Stomach (tissue), 8 donors: ENCODE measurements at regions not wholly inside any gene's neighbourhood (a gene's known extent, or its start where the extent isn't known, plus 50 kb on each side); places are given as distances from the start of the nearest gene placed in this dataset.
A peak's percentile ranks its signal among the peaks of the same experiment; 100 is the strongest.

Experiments
- DNase-seq, 2 donors: peaks; one replicate each; pipeline versions ENCODE4 v3.0.0 to v3.0.0-alpha.2; 2013 to 2019
- H3K27ac ChIP-seq, 5 donors: fragments of 200-600 bp in 4 of 5; sonication (generic) in 4 of 5; one replicate each; pipeline ENCODE4 v1.5.1; 2013 to 2019; ENCODE audit warnings: mild to moderate bottlenecking in 1 of 5, moderate library complexity in 1 of 5
- H3K27me3 ChIP-seq, 3 donors: fragments of 200-600 bp; sonication (generic); one replicate each; pipeline ENCODE4 v1.5.1; 2017 to 2019; ENCODE audit warnings: mixed run types in 1 of 3
- H3K36me3 ChIP-seq, 4 donors: fragments of 200-600 bp; sonication (generic); 1 replicate in 3 of 4; 2 replicates in 1 of 4; pipeline ENCODE4 v1.5.1; 2016 to 2019
- H3K4me1 ChIP-seq, 4 donors: fragments of 200-600 bp; sonication (generic); one replicate each; pipeline ENCODE4 v1.5.1; 2016 to 2019
- H3K4me3 ChIP-seq, 4 donors: fragments of 200-600 bp; sonication (generic) in 3 of 4; one replicate each; pipeline ENCODE4 v1.5.1; 2016 to 2019; ENCODE audit warnings: mild to moderate bottlenecking in 1 of 4
- H3K9me3 ChIP-seq, 4 donors: fragments of 200-600 bp; sonication (generic); one replicate each; pipeline ENCODE4 v1.5.1; 2016 to 2019
- EP300 ChIP-seq: sonication (generic); formaldehyde crosslinking; IDR thresholded peaks from one replicate; pipeline ENCODE4 v1.6.1; 2017; ENCODE audit warnings: antibody characterized with exemption
- POLR2A ChIP-seq, 4 donors: fragments of 450-650 bp; IDR thresholded peaks; one replicate each; pipeline ENCODE4 v1.6.1; 2016; ENCODE audit warnings: antibody characterized with exemption in 4 of 4, control low read depth in 2 of 4, mild to moderate bottlenecking in 1 of 4, moderate library complexity in 1 of 4
- POLR2AphosphoS5 ChIP-seq, 3 donors: sonication (generic); formaldehyde crosslinking; IDR thresholded peaks; one replicate each; pipeline ENCODE4 v1.6.1; 2016; ENCODE audit warnings: antibody characterized with exemption in 3 of 3
- WGBS, 5 donors: extraction: QIAGEN DNeasy Blood & Tissue Kit in 3 of 5; methylation state at CpG; one replicate each; pipeline versions ENCODE4 v1.1.5 to v1.1.7; 2013 to 2018; 5-methylcytosine and 5-hydroxymethylcytosine counted together
- intact Hi-C: fragments of 100-400 bp; cut with DNase I; formaldehyde crosslinking; loops from one replicate; pipeline ENCODE4 v1.15.1; 2023; ENCODE audit warnings: low total_unique reads
- TF ChIP-seq, protein P1 (sequence below), 7 experiments: fragments of 450-650 bp in 4 of 7; fragments of 200-600 bp in 3 of 7; sonication (generic) in 3 of 7; IDR thresholded peaks; one replicate each; pipeline ENCODE4 v1.5.1; 2016 to 2019; ENCODE audit warnings: antibody characterized with exemption in 7 of 7, control low read depth in 2 of 7, mild to moderate bottlenecking in 1 of 7
- donor health status: healthy with polysubstance abuse.
- donor health status: Bipolar disorder and iron deficiency.
- donor health status: healthy.

DNA sequence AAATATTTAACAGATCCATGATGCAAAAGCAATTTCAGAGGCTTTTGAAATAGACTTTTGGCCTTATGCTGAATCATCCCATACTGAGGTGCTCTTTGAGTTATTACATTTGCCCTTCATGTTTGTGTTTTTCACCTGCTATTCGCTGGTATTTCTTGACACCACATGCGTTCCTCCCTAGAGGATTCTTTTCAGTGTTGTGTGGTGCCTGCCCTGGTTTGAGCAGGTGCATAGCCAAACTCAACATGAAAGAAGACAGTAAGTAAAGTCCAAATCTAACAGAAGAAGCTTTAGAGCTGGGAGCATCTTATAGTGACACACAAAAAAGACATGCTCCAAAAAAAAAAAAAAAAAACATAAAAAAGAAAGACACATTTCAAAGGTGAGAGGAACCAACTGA, 796.3 kb downstream of the SEMA5A start:
- Histone ChIP-seq H3K4me1 (no peaks in the 10 kb centered on the region), H3K36me3 (no peaks in the 10 kb centered on the region), H3K27me3 (no peaks in the 10 kb centered on the region), H3K27ac (no peak overlapping the region), H3K9me3 (no peaks in the 10 kb centered on the region), H3K4me3 (no peak overlapping the region)
- 90 to 96% (median 93%) methylated on average over 2 of the region's 2 CpGs for WGBS, 5 donors
- no peak for DNase-seq
- TF ChIP-seq POLR2A (IDR thresholded peaks at IDR 0.05) (no peak), POLR2AphosphoS5 (IDR thresholded peaks at IDR 0.05) (no peak), EP300 (no peak)
- TF ChIP-seq, protein P1, sequence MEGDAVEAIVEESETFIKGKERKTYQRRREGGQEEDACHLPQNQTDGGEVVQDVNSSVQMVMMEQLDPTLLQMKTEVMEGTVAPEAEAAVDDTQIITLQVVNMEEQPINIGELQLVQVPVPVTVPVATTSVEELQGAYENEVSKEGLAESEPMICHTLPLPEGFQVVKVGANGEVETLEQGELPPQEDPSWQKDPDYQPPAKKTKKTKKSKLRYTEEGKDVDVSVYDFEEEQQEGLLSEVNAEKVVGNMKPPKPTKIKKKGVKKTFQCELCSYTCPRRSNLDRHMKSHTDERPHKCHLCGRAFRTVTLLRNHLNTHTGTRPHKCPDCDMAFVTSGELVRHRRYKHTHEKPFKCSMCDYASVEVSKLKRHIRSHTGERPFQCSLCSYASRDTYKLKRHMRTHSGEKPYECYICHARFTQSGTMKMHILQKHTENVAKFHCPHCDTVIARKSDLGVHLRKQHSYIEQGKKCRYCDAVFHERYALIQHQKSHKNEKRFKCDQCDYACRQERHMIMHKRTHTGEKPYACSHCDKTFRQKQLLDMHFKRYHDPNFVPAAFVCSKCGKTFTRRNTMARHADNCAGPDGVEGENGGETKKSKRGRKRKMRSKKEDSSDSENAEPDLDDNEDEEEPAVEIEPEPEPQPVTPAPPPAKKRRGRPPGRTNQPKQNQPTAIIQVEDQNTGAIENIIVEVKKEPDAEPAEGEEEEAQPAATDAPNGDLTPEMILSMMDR (IDR thresholded peaks at IDR 0.05) = no peak
- intact Hi-C loops = no loop called here

DNA sequence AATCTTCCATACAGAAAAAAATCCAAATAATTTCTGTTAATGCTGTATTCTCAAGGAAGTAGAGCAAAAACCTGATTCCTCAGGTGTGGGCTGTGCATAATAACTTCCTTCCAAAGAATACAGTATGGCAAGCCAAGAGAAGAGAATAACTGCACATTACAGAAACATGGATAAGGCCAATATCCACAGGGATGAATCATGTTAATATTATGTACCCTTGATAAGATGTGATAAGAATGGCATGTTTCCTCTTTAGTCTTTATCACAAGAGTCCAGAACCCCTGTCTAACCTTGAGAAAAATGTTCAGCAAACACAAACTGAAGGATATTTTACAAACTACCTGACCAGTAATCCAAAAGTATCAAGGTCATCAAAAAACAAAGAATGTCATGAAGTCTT, 795.8 kb downstream of the SEMA5A start:
- intact Hi-C loops = loop anchor here (10.0 kb wide), 1 partner anchor 455 kb away; no protein-coding TSS in a partner anchor
- TF ChIP-seq, protein P1 (IDR thresholded peaks at IDR 0.05) = no peak
- no peak for TF ChIP-seq POLR2AphosphoS5 (IDR thresholded peaks at IDR 0.05)
- TF ChIP-seq POLR2A (IDR thresholded peaks at IDR 0.05) = no peak
- no peak for TF ChIP-seq EP300
- Histone ChIP-seq H3K27ac (no peak overlapping the region), H3K27me3 (no peaks in the 10 kb centered on the region), H3K4me3 (no peak overlapping the region), H3K36me3 (no peaks in the 10 kb centered on the region), H3K4me1 (no peaks in the 10 kb centered on the region), H3K9me3 (no peaks in the 10 kb centered on the region)
- DNase-seq = no peak

DNA sequence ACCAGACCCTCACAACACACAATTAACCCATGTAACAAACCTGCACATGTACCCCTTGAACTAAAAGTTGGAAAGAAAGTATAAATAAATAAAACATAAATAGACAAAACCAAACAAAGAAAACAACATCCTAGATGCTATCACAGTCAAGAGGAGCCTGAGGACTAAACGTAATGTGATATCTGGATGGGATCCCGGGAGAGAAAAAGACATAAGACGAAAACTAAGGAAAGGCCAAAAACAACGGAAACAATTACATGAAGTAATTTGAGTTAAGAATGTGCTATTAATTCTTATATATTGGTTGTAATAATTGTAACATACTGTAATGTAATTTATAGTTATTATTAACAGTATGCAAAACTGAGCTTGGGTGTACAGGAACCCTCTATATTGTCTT, 793.9 kb downstream of the SEMA5A start:
- WGBS, 5 donors = 71 to 84% (median 83%) methylated on average over 4 of the region's 4 CpGs
- intact Hi-C loops = loop anchor here (10.0 kb wide), 1 partner anchor 453 kb away; no protein-coding TSS in a partner anchor
- no peak for TF ChIP-seq EP300
- TF ChIP-seq POLR2A (IDR thresholded peaks at IDR 0.05) = no peak
- no peak for TF ChIP-seq POLR2AphosphoS5 (IDR thresholded peaks at IDR 0.05)
- DNase-seq = peak in 1 of 2 donors; percentile 42
- no peak overlapping the region for H3K27ac ChIP-seq
- H3K4me3 ChIP-seq = no peak overlapping the region
- H3K4me1 ChIP-seq = no peaks in the 10 kb centered on the region
- no peaks in the 10 kb centered on the region for H3K9me3 ChIP-seq
- no peaks in the 10 kb centered on the region for H3K27me3 ChIP-seq
- H3K36me3 ChIP-seq = no peaks in the 10 kb centered on the region

DNA sequence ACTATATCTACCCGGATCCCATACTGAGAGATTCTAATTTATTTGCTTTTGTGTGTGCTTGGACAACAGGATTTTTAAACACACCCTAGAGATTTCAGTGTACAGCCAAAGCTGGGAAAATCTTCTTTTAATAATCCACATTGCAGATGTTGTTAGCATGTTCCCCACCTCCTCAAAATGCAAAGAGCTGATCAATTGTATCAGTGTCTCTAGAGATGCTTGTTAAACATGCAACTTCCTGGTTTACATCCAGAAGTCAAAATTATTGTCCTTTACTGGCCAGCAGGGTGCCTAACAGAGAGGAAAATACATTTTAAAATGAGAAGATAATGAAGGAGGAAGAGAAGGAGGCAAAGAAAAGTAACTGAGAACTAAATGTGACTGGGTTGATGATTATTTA, 793.3 kb downstream of the SEMA5A start:
- Histone ChIP-seq H3K4me3 (no peak overlapping the region), H3K36me3 (no peaks in the 10 kb centered on the region), H3K4me1 (no peaks in the 10 kb centered on the region), H3K9me3 (no peaks in the 10 kb centered on the region), H3K27ac (no peak overlapping the region), H3K27me3 (no peaks in the 10 kb centered on the region)
- DNase-seq = peak in 1 of 2 donors; percentile 39
- TF ChIP-seq POLR2AphosphoS5 (IDR thresholded peaks at IDR 0.05) (no peak), POLR2A (IDR thresholded peaks at IDR 0.05) (no peak), EP300 (no peak)
- TF ChIP-seq, protein P1 (IDR thresholded peaks at IDR 0.05) = no peak
- intact Hi-C loops = loop anchor here (10.0 kb wide), 1 partner anchor 452 kb away; no protein-coding TSS in a partner anchor
- 67 to 83% (median 80%) methylated on average over 1 of the region's 1 CpG for WGBS, 5 donors

DNA sequence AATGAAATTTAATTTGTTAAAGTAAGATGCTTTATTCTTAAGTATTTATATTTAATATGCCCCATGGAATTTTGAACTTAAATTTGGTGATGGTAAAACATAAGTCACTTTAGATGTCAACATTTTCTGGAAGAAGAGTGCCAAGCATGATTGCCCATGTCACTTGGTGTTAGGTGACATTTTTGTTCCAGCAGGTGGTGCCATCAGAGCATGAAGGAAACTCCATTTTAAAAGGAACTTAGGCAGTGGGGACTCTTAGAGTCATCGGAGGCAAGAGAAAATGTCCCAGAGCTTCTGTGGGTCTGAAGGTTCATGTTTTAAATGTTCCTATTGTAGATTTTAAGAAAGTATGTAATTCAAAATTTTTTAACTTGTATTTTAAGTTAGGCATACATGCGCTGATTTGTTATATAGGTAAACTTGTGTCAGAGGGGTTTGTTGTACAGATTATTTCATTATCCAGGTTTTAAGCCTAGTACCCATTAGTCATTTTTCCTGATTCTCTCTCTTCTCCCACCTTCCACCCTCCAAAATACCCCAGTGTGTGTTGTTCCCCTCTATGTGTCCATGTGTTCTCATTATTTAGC, 789.3 kb downstream of the SEMA5A start:
- WGBS, 5 donors = 39 to 72% (median 41%) methylated on average over 2 of the region's 2 CpGs
- Histone ChIP-seq H3K27me3 (no peaks in the 10 kb centered on the region), H3K36me3 (no peaks in the 10 kb centered on the region), H3K9me3 (peaks cover 0 to 11% (median 3%) of the 10 kb centered on the region in 4 donors), H3K4me1 (no peaks in the 10 kb centered on the region), H3K27ac (no peak overlapping the region), H3K4me3 (no peak overlapping the region)
- TF ChIP-seq, protein P1 (IDR thresholded peaks at IDR 0.05) = peak in 3 of 7 experiments; percentile 16 to 37 (median 30)
- no peak for TF ChIP-seq EP300
- TF ChIP-seq POLR2AphosphoS5 (IDR thresholded peaks at IDR 0.05) = no peak
- TF ChIP-seq POLR2A (IDR thresholded peaks at IDR 0.05) = no peak
- peak in 1 of 2 donors; percentile 55 for DNase-seq
- intact Hi-C loops = loop anchor here (10.0 kb wide), 1 partner anchor 448 kb away; no protein-coding TSS in a partner anchor
